ENCODE measurements at regions not wholly inside any gene's neighbourhood (a gene's known extent, or its start where the extent isn't known, plus 50 kb on each side); places are given as distances from the start of the nearest gene placed in this dataset.

DNA sequence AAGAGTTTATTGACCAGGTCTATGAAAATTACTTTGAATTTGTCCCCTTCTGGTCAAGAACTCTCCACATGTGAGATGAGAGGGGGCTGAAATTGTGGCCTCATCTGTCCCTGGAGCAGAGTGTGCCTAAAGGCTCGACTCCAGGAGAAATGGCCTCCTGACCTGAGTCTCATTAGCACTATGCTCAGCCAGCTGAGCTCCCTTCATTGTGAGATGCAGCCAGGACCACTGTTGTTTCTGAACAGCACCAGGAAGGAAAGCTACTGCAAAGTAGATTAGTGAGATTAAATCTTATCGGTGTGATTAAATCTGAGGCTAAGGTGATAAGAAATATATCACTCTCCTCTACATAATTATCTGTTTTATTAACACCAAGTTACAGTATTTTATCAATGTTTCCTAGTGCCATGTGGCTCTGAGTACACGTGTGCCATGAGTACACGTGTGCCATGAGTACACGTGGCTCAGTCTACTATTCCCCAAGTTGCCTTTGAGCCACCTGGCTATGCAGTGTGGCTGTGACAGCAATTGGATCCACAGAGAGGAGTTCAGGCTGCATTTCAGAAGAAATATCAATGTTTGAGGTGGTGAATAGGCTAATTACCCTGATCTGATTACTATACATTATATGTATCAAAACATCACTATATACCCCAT is 126.9 kb downstream of the IPMK start:
- peaks cover 3% of the 10 kb centered on the region for H3K27me3 Mint-ChIP-seq
- no peak overlapping the region for H3K27ac Mint-ChIP-seq
- no peak for DNase-seq
- H3K36me3 Mint-ChIP-seq: no peaks in the 10 kb centered on the region
- H3K9me3 Mint-ChIP-seq: no peaks in the 10 kb centered on the region
- peaks cover 4% of the 10 kb centered on the region for H3K4me1 Mint-ChIP-seq
- no peak overlapping the region for H3K4me3 Mint-ChIP-seq

DNA sequence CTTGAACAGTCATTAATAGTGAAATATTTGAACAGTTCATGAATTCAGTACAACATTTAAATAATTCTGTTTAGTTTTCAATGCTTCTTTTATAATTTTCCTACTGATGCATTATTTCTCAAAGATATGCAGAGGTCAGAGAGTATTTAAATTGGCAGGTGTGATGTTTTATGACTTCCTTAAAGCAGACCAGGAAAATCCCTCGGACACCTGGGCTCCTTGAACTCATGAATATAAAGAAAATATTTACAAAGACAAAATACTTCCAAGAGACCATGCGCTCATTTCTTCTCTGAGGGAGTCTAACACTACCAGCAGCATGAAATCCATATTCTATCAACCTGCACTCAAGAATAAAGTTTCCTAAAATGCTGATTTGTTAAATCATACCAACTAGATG is 127.6 kb downstream of the IPMK start:
- peaks cover 3% of the 10 kb centered on the region for H3K27me3 Mint-ChIP-seq
- H3K4me1 Mint-ChIP-seq: peaks cover 4% of the 10 kb centered on the region
- H3K4me3 Mint-ChIP-seq: no peak overlapping the region
- no peaks in the 10 kb centered on the region for H3K9me3 Mint-ChIP-seq
- H3K36me3 Mint-ChIP-seq: no peaks in the 10 kb centered on the region
- H3K27ac Mint-ChIP-seq: no peak overlapping the region
- DNase-seq: no peak

DNA sequence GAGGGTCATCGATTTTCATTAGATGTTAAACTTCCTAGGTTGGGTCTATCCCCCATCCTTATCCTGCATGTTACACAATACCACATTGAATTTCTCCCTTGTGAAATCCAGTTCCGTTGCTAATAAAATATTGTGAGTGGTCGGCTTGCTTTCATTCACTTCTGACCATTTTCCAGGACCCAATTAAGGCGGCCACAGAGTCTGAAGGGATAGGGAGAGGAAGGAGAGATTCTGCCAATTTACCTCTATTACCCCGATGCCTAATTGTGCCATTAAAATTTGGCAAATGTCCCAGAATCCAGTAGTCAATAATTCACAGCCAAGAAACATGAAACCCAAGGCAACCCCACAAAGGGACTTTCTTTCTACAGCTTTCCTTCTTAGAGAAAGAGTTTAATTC is 129.9 kb downstream of the IPMK start:
- no peak for DNase-seq
- peaks cover 3% of the 10 kb centered on the region for H3K27me3 Mint-ChIP-seq
- no peaks in the 10 kb centered on the region for H3K4me1 Mint-ChIP-seq
- no peak overlapping the region for H3K4me3 Mint-ChIP-seq
- no peaks in the 10 kb centered on the region for H3K36me3 Mint-ChIP-seq
- no peaks in the 10 kb centered on the region for H3K9me3 Mint-ChIP-seq
- H3K27ac Mint-ChIP-seq: no peak overlapping the region

DNA sequence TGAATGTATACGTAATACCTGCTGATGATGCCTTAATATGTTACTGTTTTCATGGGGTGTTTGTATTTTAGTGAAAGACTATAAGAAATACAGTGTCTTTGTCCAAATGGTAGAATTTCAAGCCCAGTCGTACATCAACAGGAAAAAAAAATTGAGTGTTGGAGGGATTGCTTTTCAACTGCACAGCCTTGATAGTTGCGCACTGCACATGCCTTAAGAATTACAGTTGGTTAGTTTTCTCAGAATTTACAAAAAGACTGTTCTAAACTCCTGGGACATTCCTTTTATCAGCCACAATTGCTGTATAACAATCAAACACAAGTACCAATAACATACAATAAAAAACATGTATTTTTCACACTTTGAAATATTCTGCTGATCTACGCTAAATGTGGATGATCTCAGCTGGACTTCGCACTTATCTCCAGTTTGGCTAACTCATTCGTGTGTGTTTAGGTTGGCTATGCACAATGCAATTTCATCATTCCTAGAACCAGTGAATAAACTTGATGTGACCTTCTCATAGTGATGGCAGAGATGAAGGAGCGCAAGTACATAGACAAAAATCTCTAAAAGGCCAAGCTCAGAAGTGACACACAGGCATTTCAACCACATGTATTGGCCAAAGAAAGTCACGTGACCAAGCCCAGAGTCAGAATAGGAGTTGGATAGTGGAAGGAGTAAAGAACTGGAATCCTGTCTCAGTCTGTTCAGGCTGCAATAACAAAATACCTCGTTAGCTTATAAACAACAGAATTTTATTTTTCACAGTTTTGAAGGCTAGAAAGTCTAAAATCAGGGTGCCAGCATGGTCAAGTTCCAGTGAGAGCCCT is 152.3 kb downstream of the IPMK start:
- H3K36me3 Mint-ChIP-seq: no peaks in the 10 kb centered on the region
- H3K9me3 Mint-ChIP-seq: no peaks in the 10 kb centered on the region
- DNase-seq: no peak
- peaks cover 5% of the 10 kb centered on the region for H3K27me3 Mint-ChIP-seq
- H3K4me3 Mint-ChIP-seq: no peak overlapping the region
- no peaks in the 10 kb centered on the region for H3K4me1 Mint-ChIP-seq
- no peak overlapping the region for H3K27ac Mint-ChIP-seq

DNA sequence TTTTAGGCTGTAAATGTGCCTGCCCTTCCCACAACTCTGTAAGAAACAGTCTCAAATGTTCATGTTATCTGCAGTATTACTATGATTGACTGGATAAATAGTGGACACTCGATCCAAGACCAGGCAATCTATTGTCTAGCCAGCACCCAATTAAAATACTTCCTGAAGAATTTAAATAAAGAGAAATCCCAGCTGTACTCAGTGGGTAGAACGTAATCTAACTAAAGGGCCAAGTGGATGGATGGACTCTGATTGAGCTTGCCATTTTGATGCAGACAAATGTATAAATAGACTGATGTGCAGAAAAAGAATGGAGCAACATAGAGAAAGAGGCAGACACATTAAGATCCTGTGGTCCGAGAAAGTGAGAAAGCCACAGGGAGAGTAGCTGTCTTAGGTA is 158.0 kb downstream of the IPMK start:
- Mint-ChIP-seq H3K36me3 (no peaks in the 10 kb centered on the region), H3K4me3 (no peak overlapping the region), H3K27me3 (peaks cover 7% of the 10 kb centered on the region), H3K9me3 (no peaks in the 10 kb centered on the region), H3K27ac (no peak overlapping the region), H3K4me1 (no peaks in the 10 kb centered on the region)
- DNase-seq: no peak

DNA sequence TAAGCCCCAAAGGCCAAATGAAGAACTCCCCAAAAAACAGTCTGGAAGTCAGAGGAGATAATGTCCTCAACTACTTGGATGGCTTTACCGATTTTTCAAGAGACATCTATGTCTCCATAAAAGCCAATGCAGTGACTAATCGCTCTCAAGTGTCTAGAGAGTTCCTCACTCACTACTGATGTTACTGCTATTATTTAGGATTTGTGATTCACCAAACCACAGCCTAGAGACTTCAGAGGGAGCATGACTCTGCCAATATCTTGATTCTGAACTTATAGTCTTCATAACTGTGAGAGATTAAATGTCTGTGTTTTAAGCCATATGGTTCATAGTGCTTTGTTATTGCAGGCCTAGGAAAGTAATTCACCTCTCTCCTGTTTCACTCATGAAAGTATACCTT is 160.2 kb downstream of the IPMK start:
- H3K4me3 Mint-ChIP-seq: no peak overlapping the region
- peaks cover 7% of the 10 kb centered on the region for H3K27me3 Mint-ChIP-seq
- no peak for DNase-seq
- no peaks in the 10 kb centered on the region for H3K9me3 Mint-ChIP-seq
- H3K36me3 Mint-ChIP-seq: no peaks in the 10 kb centered on the region
- H3K4me1 Mint-ChIP-seq: no peaks in the 10 kb centered on the region
- no peak overlapping the region for H3K27ac Mint-ChIP-seq

DNA sequence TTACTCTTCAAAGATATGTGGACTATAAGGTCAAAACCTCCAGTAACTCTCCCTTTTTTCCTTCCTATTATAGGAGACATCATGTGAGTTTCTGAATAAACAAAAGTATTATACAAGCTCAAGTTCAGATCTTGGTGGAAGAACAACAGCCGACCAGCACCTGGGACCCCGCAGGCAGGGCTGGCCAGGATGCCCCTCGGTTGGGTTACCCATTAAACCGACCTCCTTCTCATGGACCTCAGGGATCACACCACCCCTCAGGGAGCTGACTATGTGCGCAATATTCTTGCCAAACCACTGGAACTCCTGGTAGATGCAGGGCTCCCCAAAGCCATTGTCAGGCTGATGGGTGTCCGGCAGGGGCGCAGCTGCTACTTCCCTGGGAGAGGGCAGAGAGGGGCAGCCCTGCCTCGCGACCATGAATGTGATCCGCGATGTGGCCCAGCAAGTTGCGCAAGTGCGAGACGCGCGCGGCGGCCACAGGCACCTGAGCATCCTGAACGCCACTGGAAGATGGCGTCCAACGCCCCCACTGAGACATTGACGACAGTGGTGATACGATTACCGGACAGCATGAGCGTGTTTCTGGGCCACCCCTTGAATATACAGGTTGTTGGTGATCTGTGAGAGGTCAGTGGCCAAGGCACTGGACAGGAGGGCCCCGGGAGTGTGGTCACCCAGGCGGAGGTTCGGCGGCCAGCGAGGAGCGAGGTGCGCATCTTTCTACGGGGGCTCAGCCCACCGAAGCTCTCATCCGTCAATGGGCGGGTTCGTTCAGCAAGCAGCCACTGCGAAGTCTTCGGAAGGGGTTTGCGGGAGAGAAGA is 161.3 kb downstream of the IPMK start:
- no peak overlapping the region for H3K27ac Mint-ChIP-seq
- no peaks in the 10 kb centered on the region for H3K9me3 Mint-ChIP-seq
- no peaks in the 10 kb centered on the region for H3K4me1 Mint-ChIP-seq
- H3K4me3 Mint-ChIP-seq: no peak overlapping the region
- DNase-seq: no peak
- no peaks in the 10 kb centered on the region for H3K36me3 Mint-ChIP-seq
- peaks cover 5% of the 10 kb centered on the region for H3K27me3 Mint-ChIP-seq

DNA sequence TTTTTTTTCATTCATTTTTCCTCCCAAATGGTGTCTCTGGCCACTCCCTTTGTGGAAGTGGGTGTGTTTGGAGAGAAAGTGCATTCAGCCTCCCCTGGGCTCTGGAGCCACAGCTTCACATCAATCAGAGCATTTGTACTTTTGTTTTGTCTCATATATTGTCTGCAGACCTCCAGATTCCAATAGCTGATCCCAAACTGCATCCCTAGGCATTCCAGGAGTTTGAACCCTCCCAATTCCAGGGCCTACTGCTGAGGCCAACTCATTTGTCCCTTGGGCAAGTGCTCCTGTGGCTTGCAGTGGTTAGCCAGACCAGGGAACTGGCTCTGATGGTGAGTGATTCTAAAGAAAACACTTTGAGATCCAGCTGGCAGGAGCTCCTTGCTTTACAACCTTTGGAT is 163.3 kb downstream of the IPMK start:
- Mint-ChIP-seq H3K27ac (no peak overlapping the region), H3K4me3 (no peak overlapping the region), H3K4me1 (no peaks in the 10 kb centered on the region), H3K27me3 (no peaks in the 10 kb centered on the region), H3K36me3 (no peaks in the 10 kb centered on the region), H3K9me3 (no peaks in the 10 kb centered on the region)
- DNase-seq: no peak

DNA sequence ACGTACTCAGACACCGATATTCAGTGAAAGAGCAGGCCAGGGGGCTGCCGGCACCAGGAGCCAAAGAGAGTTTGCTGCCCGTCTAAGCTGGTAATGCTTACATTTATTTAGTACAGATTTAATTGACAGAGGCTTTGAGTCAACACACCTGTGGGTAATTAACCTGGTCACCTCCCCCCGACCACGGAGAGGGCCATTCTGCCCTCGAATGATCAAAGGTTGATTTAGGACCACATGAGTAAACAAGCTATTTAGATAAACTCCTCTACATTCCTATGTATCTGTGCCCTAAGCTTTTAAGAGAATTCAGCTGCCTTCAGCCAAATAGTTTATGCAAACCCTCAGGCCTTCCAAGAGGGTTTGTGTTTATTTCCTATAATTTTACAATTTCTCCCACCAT is 164.8 kb downstream of the IPMK start:
- H3K27ac Mint-ChIP-seq: no peak overlapping the region
- no peaks in the 10 kb centered on the region for H3K4me1 Mint-ChIP-seq
- no peak overlapping the region for H3K4me3 Mint-ChIP-seq
- H3K36me3 Mint-ChIP-seq: no peaks in the 10 kb centered on the region
- DNase-seq: no peak
- H3K27me3 Mint-ChIP-seq: no peaks in the 10 kb centered on the region
- no peaks in the 10 kb centered on the region for H3K9me3 Mint-ChIP-seq

DNA sequence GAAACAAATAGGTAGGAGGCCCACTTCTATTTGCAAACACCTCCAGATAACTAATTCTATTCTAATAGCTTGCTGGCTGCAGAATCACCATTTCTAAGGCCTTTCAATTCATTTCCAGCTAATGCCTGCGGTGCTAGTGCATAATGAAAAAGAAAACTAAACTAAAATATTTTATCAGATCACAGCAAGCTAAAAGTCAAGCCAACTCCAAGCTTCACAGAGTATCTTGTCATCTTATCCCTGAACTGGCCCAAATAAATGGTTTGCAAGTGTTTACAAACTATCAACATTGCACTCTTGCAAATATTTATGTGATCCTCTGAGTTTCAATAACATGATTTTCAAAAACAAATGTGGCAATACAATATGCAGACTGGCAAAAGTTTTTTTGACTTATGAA is 166.0 kb downstream of the IPMK start:
- no peak for DNase-seq
- Mint-ChIP-seq H3K27me3 (no peaks in the 10 kb centered on the region), H3K9me3 (no peaks in the 10 kb centered on the region), H3K36me3 (no peaks in the 10 kb centered on the region), H3K4me1 (no peaks in the 10 kb centered on the region), H3K4me3 (no peak overlapping the region), H3K27ac (no peak overlapping the region)

DNA sequence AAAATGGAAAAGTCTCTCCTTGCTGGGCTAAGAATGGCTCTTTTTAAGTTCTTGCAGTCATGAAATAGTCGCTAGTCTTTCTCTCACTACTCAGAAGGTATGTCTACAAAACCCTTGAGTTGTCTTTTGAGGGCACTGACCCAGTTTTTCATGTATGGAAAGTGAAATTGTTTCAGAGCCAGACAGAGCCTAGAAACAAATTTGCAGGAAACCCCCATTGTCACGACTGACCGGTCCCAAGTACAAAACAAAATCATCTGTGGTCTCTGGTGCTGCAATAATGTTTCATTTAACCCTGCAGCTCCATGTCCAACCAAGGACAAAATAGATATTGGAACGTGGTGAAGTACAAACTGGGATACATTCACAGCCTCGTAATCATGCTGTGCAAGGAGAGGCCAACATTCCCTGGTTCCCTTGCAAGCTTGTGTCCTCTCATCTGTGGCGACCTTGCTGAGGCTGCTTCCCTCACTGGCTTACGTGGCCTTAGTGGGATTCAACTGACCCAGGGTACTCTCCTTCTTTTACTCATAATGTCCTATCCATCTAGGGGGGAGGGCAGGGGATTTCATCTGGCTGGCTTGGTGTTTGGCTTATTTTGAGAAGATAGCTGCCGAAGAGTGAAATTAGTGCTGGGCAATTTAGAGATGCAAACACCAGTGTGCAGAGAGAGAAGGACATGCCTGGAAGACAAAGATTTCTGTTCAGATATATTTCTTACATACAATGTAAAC is 172.5 kb downstream of the IPMK start:
- no peaks in the 10 kb centered on the region for H3K9me3 Mint-ChIP-seq

DNA sequence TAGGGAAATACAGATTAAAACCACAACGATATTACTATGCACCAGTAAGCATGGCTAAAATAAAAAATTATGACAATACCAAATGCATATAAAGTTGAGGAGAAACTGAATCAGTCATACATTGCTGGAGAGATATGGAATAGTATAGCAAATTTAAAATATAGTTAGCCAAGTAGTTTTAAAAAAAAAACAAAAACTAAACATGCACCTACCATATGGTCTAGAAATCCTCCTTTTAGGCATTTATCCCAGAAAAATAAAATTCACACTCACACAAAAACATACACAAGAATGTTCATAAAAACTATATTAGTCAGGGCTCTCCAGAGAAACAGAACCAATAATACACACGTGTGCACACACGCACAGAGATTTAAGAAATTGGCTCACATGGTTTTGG is 175.8 kb downstream of the IPMK start:
- H3K27me3 Mint-ChIP-seq: peaks cover 6% of the 10 kb centered on the region
- H3K27ac Mint-ChIP-seq: no peak overlapping the region
- no peak for DNase-seq
- H3K4me3 Mint-ChIP-seq: no peak overlapping the region
- no peaks in the 10 kb centered on the region for H3K9me3 Mint-ChIP-seq
- H3K36me3 Mint-ChIP-seq: no peaks in the 10 kb centered on the region
- no peaks in the 10 kb centered on the region for H3K4me1 Mint-ChIP-seq

More for the DNA sequence above, 172.5 kb downstream of the IPMK start:
- H3K4me1 Mint-ChIP-seq: no peaks in the 10 kb centered on the region
- DNase-seq: no peak
- H3K36me3 Mint-ChIP-seq: no peaks in the 10 kb centered on the region
- H3K27me3 Mint-ChIP-seq: no peaks in the 10 kb centered on the region
- no peak overlapping the region for H3K4me3 Mint-ChIP-seq
- H3K27ac Mint-ChIP-seq: no peak overlapping the region

DNA sequence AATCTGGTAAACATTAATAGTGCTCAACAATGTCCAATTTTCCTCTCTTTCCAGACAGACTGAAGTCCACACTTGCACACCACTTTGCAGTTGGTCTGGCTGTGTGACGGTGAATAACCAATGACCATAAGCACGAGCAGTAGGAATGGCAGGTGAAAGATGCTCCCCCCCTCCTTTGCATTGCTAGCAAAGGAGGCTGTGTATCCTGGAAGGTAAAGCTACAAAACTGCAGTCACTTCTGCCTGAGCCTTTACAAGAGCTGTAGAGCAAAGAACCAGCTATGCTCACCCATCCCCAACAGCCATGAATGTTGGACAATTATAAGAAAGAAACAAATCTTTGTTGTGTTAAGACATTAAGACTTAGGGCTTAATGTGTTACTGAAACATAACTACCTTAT is 178.0 kb downstream of the IPMK start:
- Mint-ChIP-seq H3K27me3 (peaks cover 14% of the 10 kb centered on the region), H3K9me3 (no peaks in the 10 kb centered on the region), H3K36me3 (no peaks in the 10 kb centered on the region), H3K4me1 (no peaks in the 10 kb centered on the region), H3K4me3 (no peak overlapping the region), H3K27ac (no peak overlapping the region)
- no peak for DNase-seq

DNA sequence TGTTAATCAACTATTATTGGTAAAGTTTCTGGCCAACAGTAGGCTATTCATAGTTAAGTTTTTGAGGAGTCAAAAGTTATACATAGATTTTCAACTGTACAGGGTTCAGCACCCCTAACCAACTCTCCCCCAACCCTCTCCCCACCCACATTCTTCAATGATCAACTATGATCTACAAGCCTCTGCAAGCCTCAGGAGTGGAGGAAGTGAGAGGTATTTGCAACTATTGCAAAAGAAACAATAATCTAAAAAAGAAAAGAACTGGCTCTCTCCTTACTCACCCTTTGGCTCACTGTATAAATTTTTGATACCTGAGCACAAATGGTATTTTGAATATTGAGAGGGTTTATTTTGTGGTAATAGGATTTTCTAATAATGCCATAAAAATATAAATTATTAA is 179.8 kb downstream of the IPMK start:
- Mint-ChIP-seq H3K9me3 (no peaks in the 10 kb centered on the region), H3K4me1 (no peaks in the 10 kb centered on the region), H3K4me3 (no peak overlapping the region), H3K27ac (no peak overlapping the region), H3K36me3 (no peaks in the 10 kb centered on the region), H3K27me3 (peaks cover 14% of the 10 kb centered on the region)
- no peak for DNase-seq

DNA sequence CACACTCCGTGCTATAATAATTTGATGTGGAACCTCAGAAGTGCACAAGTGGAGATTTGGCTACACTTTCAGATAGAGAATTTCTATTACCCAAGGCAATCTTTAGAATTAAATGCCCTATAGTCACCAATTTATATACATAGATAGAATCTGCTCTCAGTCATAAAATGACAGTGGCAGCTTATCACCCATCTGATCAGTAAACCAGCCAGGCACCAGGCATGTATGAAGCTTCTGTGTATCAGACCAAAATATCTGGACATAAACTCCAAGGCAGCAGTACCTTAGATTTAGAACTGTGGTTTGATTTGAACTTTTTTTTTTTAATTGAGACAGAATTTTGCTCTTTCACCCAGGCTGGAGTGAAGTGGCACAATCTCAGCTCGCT is 180.9 kb downstream of the IPMK start:
- H3K36me3 Mint-ChIP-seq: no peaks in the 10 kb centered on the region
- no peak overlapping the region for H3K27ac Mint-ChIP-seq
- no peaks in the 10 kb centered on the region for H3K9me3 Mint-ChIP-seq
- DNase-seq: no peak
- peaks cover 14% of the 10 kb centered on the region for H3K27me3 Mint-ChIP-seq
- H3K4me1 Mint-ChIP-seq: no peaks in the 10 kb centered on the region
- H3K4me3 Mint-ChIP-seq: no peak overlapping the region
